ENCODE measurements at regions not wholly inside any gene's neighbourhood (a gene's known extent, or its start where the extent isn't known, plus 50 kb on each side); places are given as distances from the start of the nearest gene placed in this dataset.

- peaks cover 0 to 57% (median 20%) of the 10 kb centered on the region in 12 donors for H3K4me1 ChIP-seq
- TF ChIP-seq CTCF (IDR thresholded peaks at IDR 0.05) (no peak), POLR2A (IDR thresholded peaks at IDR 0.05) (no peak)
- no peaks in the 10 kb centered on the region for H3K27me3 ChIP-seq
- intact Hi-C loops (cut with DNase I) = loop anchor here in 7 of 10 donors (5.0 to 10.0 kb wide), 6 partner anchors 42 to 464 kb away; partner anchors contain the start of gene HECW2 (in 3 of the 7)
- ATAC-seq = peak; percentile 72 to 89 (median 76)
- H3K4me3 ChIP-seq = no peak overlapping the region
- WGBS, 4 donors = 46 to 81% (median 69%) methylated on average over 1 of the region's 1 CpG
- DNase-seq = peak in 2 of 5 donors; percentile 25 to 37
- peak overlapping the region in 9 of 12 donors; percentile 33 to 79 (median 58) for H3K27ac ChIP-seq
- peaks cover 0 to 24% (median 0%) of the 10 kb centered on the region in 9 donors for H3K36me3 ChIP-seq
- no peaks in the 10 kb centered on the region for H3K9me3 ChIP-seq
Measured at GRCh38 chr2:196290569-196290968, 119.2 kb upstream of the STK17B start.

DNA sequence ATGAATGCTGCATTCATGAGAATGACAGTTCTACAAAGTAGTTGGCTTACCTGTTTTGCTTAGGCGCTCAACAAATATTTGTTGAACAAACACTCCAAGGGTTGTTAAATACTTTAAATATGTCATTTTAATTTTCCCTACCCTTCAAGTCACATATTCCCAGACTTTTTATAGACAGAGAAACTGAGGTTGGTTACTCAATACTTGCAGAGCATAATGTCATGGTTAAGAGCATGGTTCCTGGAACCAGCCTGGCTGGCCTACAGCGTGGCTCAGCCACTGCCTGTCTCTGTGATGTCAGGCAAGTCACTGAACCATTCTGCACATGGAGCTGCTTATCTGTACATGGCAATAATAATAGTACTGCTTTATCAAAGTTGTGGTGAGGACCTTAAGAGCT lies 120.0 kb upstream of the STK17B start:
- Histone ChIP-seq H3K4me1 (peaks cover 0 to 58% (median 18%) of the 10 kb centered on the region in 12 donors), H3K27me3 (no peaks in the 10 kb centered on the region), H3K9me3 (no peaks in the 10 kb centered on the region), H3K4me3 (no peak overlapping the region), H3K27ac (peak overlapping the region in 10 of 12 donors; percentile 23 to 79 (median 54)), H3K36me3 (peaks cover 0 to 24% (median 0%) of the 10 kb centered on the region in 9 donors)
- no peak for TF ChIP-seq CTCF (IDR thresholded peaks at IDR 0.05)
- TF ChIP-seq POLR2A (IDR thresholded peaks at IDR 0.05) = no peak
- peak in 2 of 5 donors; percentile 35 to 79 for DNase-seq
- 75 to 86% (median 83%) methylated on average over 2 of the region's 2 CpGs for WGBS, 4 donors
- intact Hi-C loops (cut with DNase I) = loop anchor here in 7 of 10 donors (5.0 to 10.0 kb wide), 6 partner anchors 41 to 463 kb away; partner anchors contain the start of gene HECW2 (in 3 of the 7)
- peak; percentile 63 to 92 (median 84) for ATAC-seq

DNA sequence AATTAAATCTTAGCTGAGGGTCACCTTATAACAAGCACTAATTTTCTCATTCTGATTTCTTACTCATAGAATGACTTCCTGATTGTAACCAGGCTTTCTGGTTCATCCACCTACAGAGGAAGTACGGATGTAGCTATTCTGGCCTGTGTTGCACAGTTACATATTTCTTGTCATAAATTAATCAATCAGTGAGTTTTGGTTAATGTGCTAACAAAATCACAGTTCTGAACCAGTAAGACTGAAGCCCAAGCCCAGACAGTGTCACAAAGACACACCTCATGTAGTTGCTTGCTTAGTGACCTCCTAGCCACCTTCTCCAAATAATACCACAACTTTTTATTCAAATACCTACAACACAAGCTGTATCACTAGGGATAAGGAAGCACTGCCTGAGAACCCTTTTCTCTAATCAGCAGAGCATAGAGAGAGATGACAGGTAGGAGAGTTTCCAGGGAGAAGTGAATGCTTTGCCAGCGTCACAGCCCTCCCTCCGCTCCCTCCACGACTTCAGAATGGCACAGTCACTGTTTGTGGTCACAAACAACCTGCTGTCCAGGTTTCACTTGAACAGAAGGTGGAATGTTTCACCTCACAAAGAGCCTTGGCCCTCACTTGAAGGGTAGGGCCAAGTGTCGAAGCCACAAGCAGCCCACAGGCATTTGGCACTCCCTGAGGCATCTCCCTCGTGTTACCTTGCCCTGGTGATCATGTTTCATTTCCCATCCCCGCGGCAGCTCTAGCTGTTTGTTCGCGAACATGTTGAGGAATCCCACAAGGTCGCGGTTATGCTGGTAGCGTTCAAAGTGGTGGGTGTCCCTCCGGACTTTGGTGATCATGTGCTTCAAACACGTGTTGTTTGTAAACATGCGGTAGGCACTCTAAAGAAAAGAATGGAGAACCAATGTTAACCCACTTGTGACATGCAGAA lies 120.8 kb upstream of the STK17B start:
- Histone ChIP-seq H3K9me3 (no peaks in the 10 kb centered on the region), H3K27me3 (no peaks in the 10 kb centered on the region), H3K4me3 (no peak overlapping the region), H3K36me3 (peaks cover 0 to 28% (median 0%) of the 10 kb centered on the region in 9 donors), H3K4me1 (peaks cover 0 to 58% (median 18%) of the 10 kb centered on the region in 12 donors), H3K27ac (peak overlapping the region in 7 of 12 donors; percentile 31 to 79 (median 59))
- intact Hi-C loops (cut with DNase I) = loop anchor here in 7 of 10 donors (5.0 to 10.0 kb wide), 6 partner anchors 40 to 463 kb away; partner anchors contain the start of gene HECW2 (in 3 of the 7)
- ATAC-seq (peak in 3 of 4 donors; percentile 45 to 76 (median 50)), DNase-seq (peak in 1 of 5 donors; percentile 53)
- TF ChIP-seq POLR2A (IDR thresholded peaks at IDR 0.05) (no peak), CTCF (IDR thresholded peaks at IDR 0.05) (no peak)
- 52 to 75% (median 68%) methylated on average over 16 of the region's 16 CpGs for WGBS, 4 donors
